ENCODE measurements at regions not wholly inside any gene's neighbourhood (a gene's known extent, or its start where the extent isn't known, plus 50 kb on each side); places are given as distances from the start of the nearest gene placed in this dataset.

DNA sequence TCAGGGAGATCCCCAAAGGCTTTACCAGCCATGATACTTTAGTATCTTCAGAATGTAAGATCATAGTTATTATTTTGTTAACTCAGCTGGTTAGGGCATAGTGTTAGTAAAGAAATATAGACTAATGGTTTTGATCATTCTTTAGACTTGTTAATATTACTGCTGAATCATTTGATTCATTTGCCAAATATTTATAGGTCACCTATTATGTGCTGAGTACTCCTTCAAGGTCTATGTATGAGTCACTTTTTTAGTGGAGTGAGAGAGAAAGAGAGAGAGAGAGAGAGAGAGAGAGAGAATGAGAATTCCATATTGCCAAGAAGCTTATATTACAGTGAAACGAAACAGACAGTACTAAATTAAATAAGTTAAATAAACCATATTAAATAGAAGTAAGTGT, 110.3 kb downstream of the UBE2NL start:
- H3K9me3 Mint-ChIP-seq = peaks cover 61 to 71% of the 10 kb centered on the region in 2 experiments
- H3K4me3 Mint-ChIP-seq = no peak overlapping the region
- no CpG with 5 or more reads among the region's 1 CpG for WGBS (ENCODE audit: extremely low coverage, insufficient read length, low lambda C conversion rate)
- Histone ChIP-seq H2AFZ (ENCODE audit: low read length) (no peak overlapping the region), H3K79me1 (ENCODE audit: insufficient read depth, low read depth, low read length, poor library complexity, severe bottlenecking) (no peaks in the 10 kb centered on the region), H2BK20ac (ENCODE audit: low read depth, low read length, poor library complexity, severe bottlenecking) (no peak overlapping the region), H4K91ac (ENCODE audit: insufficient read length, low read depth, low read length) (no peak overlapping the region), H4K8ac (replicated peaks; ENCODE audit: insufficient read length, low read depth, low read length) (no peak overlapping the region), H3K18ac (ENCODE audit: insufficient read length, low read depth, low read length) (no peak overlapping the region), H3K23ac (ENCODE audit: insufficient read length, low read depth, low read length) (no peak overlapping the region), H2AK5ac (ENCODE audit: insufficient read length, low read length) (no peak overlapping the region), H2BK5ac (ENCODE audit: insufficient read length, low read length) (no peak overlapping the region), H3K4me2 (ENCODE audit: insufficient read depth, insufficient read length, low read length) (no peak overlapping the region), H3K4me1 (ENCODE audit: insufficient read depth, low read length) (no peaks in the 10 kb centered on the region), H3K9ac (ENCODE audit: extremely low read depth, insufficient read length, low read length) (no peak overlapping the region), H3K14ac (ENCODE audit: insufficient read depth, low read length) (no peak overlapping the region), H4K5ac (ENCODE audit: insufficient read length, low read depth, low read length) (no peak overlapping the region), H3K9me3 (ENCODE audit: control insufficient read depth, low read depth, low read length) (peaks cover 13% of the 10 kb centered on the region), H3K4ac (ENCODE audit: low read depth, low read length) (no peak overlapping the region), H3K56ac (ENCODE audit: insufficient read length, low read depth, low read length) (no peak overlapping the region), H3K27me3 (ENCODE audit: insufficient read depth, low read length) (no peaks in the 10 kb centered on the region), H4K20me1 (ENCODE audit: control insufficient read depth, insufficient read depth, insufficient read length) (no peaks in the 10 kb centered on the region), H3K27ac (ENCODE audit: insufficient read length, low read depth, low read length) (no peak overlapping the region), H3T11ph (ENCODE audit: low read length) (no peak overlapping the region), H2BK12ac (ENCODE audit: insufficient read length, low read depth, low read length) (no peak overlapping the region), H2BK120ac (ENCODE audit: low read depth, low read length, poor library complexity, severe bottlenecking) (no peak overlapping the region), H3K23me2 (ENCODE audit: insufficient read length, low read depth, low read length, poor library complexity, severe bottlenecking) (no peaks in the 10 kb centered on the region), H2BK15ac (ENCODE audit: low read depth, low read length) (no peak overlapping the region), H3K79me2 (ENCODE audit: insufficient read depth, low read length) (no peaks in the 10 kb centered on the region)
- no peaks in the 10 kb centered on the region for H3K4me1 Mint-ChIP-seq
- peaks cover 0 to 5% (median 3%) of the 10 kb centered on the region in 3 experiments; a peak in 3 of 7 replicates for H3K36me3 Mint-ChIP-seq (ENCODE audit: insufficient read depth in 1 of 3, low read depth in 3 of 3)
- H3K27me3 Mint-ChIP-seq (ENCODE audit: low read depth) = no peaks in the 10 kb centered on the region
- no peak for DNase-seq
- no peak for TF ChIP-seq CTCF (conservative IDR thresholded peaks at IDR 0.05)
- no peak overlapping the region for H3K27ac Mint-ChIP-seq

Measured in H9 (cell line).